ENCODE measurements at regions not wholly inside any gene's neighbourhood (a gene's known extent, or its start where the extent isn't known, plus 50 kb on each side); places are given as distances from the start of the nearest gene placed in this dataset.

DNA sequence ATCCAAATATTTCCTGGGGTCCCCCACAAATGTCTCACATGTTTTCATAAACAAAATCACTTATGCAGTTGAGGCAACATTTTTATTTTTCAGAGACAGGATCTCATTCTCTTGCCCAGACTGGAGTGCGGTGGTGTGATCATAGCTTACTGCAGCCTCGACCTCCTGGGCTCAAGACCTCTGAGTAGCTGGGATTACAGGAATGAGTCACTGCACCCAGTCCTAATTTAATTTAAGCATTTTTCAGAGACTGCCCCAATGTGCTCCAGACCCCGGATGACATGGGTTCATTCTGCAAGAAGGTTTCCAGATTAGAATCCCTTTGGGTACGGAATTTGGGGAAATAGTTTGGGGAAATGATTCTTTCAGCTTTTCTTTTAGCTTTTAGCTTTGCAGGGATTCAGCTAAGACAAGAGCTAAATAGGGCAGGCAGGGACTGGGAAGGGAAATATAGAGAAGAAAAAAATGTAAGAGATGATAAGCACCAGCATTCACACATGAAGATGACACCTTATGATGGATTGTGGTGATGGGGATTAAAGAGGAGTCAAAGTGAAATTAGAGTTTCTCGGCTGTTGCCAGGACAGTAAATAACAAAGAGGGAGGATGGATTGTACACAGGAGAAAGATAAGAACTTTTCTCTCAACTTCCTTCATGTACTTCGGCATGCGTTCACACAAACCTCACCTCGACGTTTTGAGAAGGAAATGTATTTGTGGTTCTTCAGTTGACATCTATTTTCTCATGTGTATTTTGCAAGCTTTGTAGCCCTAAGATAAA is 169.4 kb upstream of the TAB2 start:
- TF ChIP-seq, protein P1, sequence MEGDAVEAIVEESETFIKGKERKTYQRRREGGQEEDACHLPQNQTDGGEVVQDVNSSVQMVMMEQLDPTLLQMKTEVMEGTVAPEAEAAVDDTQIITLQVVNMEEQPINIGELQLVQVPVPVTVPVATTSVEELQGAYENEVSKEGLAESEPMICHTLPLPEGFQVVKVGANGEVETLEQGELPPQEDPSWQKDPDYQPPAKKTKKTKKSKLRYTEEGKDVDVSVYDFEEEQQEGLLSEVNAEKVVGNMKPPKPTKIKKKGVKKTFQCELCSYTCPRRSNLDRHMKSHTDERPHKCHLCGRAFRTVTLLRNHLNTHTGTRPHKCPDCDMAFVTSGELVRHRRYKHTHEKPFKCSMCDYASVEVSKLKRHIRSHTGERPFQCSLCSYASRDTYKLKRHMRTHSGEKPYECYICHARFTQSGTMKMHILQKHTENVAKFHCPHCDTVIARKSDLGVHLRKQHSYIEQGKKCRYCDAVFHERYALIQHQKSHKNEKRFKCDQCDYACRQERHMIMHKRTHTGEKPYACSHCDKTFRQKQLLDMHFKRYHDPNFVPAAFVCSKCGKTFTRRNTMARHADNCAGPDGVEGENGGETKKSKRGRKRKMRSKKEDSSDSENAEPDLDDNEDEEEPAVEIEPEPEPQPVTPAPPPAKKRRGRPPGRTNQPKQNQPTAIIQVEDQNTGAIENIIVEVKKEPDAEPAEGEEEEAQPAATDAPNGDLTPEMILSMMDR (IDR thresholded peaks at IDR 0.05; ENCODE audit: insufficient read depth, low read length), result no peak
- H3K4me3 ChIP-seq (ENCODE audit: low read depth, low read length), result no peak overlapping the region

DNA sequence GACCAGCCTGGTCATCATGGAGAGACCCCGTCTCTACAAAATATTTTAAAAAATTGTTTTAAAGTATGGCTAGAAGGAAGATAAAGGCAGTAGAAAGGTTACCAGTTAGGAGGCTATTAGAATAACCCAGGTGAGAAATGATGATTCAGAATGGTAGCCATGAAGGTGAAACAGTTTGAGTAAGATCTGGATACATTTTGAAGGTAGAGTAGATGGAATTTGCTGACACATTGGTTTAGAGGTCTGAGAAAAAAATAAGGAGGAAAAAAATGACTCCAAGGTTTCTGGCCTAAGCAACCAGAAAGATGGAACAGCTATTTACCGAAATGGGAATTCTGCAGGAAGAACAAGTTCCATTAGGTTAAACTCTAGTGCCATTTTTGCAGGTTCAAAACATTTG is 167.9 kb upstream of the TAB2 start:
- H3K4me3 ChIP-seq (ENCODE audit: low read depth, low read length), result no peak overlapping the region
- DNase-seq (ENCODE audit: low read depth), result no peak
- TF ChIP-seq, protein P1 (IDR thresholded peaks at IDR 0.05; ENCODE audit: insufficient read depth, low read length), result no peak

More for the DNA sequence above, 169.4 kb upstream of the TAB2 start:
- DNase-seq (ENCODE audit: low read depth), result no peak

DNA sequence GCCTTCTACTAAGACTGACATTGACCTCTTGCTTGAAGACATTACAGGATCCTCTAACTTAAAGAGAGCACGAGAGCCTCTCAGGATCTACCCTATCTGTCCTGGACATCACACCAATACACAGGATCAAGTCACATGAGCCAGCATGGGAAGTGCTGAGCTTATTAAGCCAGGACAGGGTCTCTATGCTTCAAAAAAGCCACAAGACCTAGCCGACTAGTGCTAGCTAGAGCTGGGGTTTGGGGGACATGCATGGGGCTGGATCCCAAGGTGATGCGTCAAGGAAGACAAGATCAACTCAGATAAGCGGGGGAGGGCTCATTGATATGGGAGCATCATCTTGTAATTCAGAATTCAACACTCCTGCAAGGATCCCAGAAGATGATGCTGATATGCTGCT is 167.2 kb upstream of the TAB2 start:
- no peak overlapping the region for H3K4me3 ChIP-seq (ENCODE audit: low read depth, low read length)
- TF ChIP-seq, protein P1 (IDR thresholded peaks at IDR 0.05; ENCODE audit: insufficient read depth, low read length), result no peak
- DNase-seq (ENCODE audit: low read depth), result no peak

DNA sequence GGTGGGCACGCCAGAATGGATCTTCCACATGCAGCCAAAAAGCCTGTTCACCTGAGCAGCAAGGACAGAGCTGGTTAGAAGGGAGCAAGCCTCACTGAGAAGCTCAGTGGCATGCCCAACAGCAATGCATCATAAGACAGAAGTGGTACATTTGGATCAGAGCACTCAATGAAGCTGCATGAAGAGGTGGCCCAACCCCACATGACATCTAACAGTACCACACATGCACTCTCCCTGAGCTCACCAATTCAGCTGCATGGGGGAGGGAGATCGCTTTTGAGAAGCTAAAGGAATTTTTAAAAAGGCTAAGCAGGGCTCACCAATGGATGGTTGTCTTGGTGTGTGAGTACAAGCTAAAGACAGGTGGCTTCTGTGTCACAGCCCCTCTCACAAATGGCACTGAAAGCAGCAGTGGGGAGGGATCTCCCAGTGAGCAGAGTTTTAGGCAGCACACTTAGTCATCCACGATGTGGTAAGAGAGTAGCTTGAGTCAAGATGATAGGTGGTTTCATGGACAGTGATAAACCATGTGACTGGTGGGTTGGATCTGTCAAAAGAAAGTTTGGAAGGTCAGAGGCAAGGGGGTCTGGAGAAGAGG is 166.6 kb upstream of the TAB2 start:
- no peak for DNase-seq (ENCODE audit: low read depth)
- H3K4me3 ChIP-seq (ENCODE audit: low read depth, low read length), result no peak overlapping the region
- TF ChIP-seq, protein P1 (IDR thresholded peaks at IDR 0.05; ENCODE audit: insufficient read depth, low read length), result no peak

DNA sequence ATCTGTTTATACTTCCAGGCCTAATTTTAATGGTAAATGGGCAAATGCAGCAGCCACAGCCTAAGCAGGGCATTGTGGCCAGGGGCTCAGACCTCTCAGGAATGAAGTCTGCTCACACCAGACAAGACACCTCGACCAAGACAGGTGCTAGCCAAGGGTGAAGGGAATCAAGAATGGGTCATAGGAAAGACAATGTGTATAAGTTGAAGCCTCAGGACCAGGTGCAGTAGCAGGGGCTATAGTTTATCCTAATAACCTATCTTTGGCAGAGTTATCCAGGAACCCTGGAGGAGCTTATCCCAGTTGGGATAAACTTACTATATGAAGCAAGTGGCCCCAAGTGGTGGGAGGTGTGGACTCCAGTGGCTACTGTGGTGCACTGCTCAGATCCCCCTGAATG is 165.0 kb upstream of the TAB2 start:
- no peak for DNase-seq (ENCODE audit: low read depth)
- no peak overlapping the region for H3K4me3 ChIP-seq (ENCODE audit: low read depth, low read length)
- TF ChIP-seq, protein P1 (IDR thresholded peaks at IDR 0.05; ENCODE audit: insufficient read depth, low read length), result no peak

DNA sequence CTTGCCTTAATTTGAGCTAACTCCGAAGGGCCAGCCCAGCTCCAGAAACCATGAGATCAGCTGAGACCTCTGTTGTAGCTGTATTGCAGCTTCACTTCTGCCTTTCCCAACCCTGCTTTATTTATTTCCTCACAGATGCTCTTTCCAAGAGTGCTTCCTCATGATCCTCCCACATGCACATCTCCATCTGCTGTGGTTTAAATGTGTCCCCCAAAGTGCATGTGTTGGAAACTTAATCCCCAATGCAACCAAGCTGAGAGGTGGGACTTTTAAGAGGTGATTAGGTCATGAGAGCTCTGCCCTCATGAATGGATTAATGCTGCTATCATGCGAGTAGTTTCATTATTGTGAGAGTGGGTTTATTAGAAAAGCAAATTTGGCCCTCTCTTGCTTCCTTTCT is 164.4 kb upstream of the TAB2 start:
- no peak for DNase-seq (ENCODE audit: low read depth)
- H3K4me3 ChIP-seq (ENCODE audit: low read depth, low read length), result no peak overlapping the region
- TF ChIP-seq, protein P1 (IDR thresholded peaks at IDR 0.05; ENCODE audit: insufficient read depth, low read length), result no peak
